Testis (tissue), 2 donors: ENCODE measurements at regions not wholly inside any gene's neighbourhood (a gene's known extent, or its start where the extent isn't known, plus 50 kb on each side); places are given as distances from the start of the nearest gene placed in this dataset.

Source experiments
- POLR2A ChIP-seq: fragments of 450-650 bp; IDR thresholded peaks from one replicate; pipeline ENCODE4 v1.6.1; 2017; ENCODE audit warnings: antibody characterized with exemption, mild to moderate bottlenecking, moderate library complexity
- TF ChIP-seq, protein P1 (sequence below), 3 experiments: fragments of 450-650 bp in 2 of 3; fragments of 200-600 bp in 1 of 3; sonication (generic) in 1 of 3; IDR thresholded peaks; one replicate each; pipeline ENCODE4 v1.5.1; 2016 to 2019; ENCODE audit warnings: antibody characterized with exemption in 3 of 3, mild to moderate bottlenecking in 2 of 3, moderate library complexity in 1 of 3

DNA sequence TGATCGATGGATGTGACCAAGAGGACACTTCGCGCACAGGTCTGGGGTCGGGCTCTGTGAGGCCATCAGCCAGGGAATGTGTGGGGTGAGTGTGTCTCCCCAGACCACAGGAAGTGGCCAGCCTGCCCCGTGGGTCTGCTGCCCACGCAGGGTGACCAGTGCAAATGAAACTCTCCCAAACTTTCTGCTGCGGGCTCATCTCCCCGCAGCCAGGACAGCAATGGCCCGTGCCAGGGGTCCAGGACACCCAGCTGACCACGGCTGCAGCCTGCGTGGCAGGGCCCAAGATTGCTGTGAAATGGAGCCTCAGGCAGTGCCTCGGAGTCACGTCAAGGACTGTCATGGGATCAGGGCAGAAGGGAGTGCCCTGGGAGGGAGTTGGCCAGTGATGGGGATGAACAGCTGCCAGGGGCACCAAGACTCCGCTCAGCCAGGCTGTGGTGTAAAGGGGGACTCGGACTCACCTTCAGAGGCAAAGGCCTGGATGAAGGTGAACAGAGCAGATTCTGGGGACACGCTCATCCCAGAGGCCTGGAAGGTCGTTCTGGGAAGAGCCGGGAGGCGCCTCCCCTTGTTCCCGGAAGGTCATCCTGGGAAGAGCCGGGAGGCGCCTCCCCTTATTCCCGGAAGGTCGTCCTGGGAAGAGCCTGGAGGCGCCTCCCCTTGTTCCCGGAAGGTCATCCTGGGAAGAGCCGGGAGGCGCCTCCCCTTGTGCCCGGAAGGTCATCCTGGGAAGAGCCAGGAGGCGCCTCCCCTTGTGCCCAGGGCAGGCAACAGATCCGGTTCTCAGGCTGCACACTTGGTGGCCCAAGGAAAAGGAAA, 252.6 kb downstream of the BRD1 start:
- no peak for TF ChIP-seq POLR2A
- TF ChIP-seq, protein P1, sequence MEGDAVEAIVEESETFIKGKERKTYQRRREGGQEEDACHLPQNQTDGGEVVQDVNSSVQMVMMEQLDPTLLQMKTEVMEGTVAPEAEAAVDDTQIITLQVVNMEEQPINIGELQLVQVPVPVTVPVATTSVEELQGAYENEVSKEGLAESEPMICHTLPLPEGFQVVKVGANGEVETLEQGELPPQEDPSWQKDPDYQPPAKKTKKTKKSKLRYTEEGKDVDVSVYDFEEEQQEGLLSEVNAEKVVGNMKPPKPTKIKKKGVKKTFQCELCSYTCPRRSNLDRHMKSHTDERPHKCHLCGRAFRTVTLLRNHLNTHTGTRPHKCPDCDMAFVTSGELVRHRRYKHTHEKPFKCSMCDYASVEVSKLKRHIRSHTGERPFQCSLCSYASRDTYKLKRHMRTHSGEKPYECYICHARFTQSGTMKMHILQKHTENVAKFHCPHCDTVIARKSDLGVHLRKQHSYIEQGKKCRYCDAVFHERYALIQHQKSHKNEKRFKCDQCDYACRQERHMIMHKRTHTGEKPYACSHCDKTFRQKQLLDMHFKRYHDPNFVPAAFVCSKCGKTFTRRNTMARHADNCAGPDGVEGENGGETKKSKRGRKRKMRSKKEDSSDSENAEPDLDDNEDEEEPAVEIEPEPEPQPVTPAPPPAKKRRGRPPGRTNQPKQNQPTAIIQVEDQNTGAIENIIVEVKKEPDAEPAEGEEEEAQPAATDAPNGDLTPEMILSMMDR (IDR thresholded peaks at IDR 0.05) = no peak
